Mesothelial cell of epicardium (in vitro differentiated cells): ENCODE measurements at regions not wholly inside any gene's neighbourhood (a gene's known extent, or its start where the extent isn't known, plus 50 kb on each side); places are given as distances from the start of the nearest gene placed in this dataset.

Source experiments
- DNase-seq, 2 experiments: peaks; one replicate each; pipeline ENCODE4 v3.0.0; 2021; ENCODE audit warnings: low spot score in 2 of 2; ENCODE audit not compliant: unreplicated experiment in 2 of 2
- H3K27ac Mint-ChIP-seq: 2 replicates; pipeline ENCODE4 v1.8.0; 2021; ENCODE audit warnings: mixed read lengths
- H3K27me3 Mint-ChIP-seq: 2 replicates; pipeline ENCODE4 v1.8.0; 2021; ENCODE audit warnings: low read depth, mixed read lengths
- H3K36me3 Mint-ChIP-seq: 2 replicates; pipeline ENCODE4 v1.8.0; 2021; ENCODE audit warnings: mixed read lengths
- H3K4me1 Mint-ChIP-seq: 2 replicates; pipeline ENCODE4 v1.8.0; 2021; ENCODE audit warnings: mixed read lengths
- H3K4me3 Mint-ChIP-seq: 2 replicates; pipeline ENCODE4 v1.8.0; 2021; ENCODE audit warnings: mild to moderate bottlenecking, moderate library complexity, mixed read lengths
- H3K9me3 Mint-ChIP-seq: 2 replicates; pipeline ENCODE4 v1.8.0; 2021; ENCODE audit warnings: mixed read lengths
- TF ChIP-seq, protein P1 (sequence below): fragments of 200-600 bp; sonication (generic); IDR thresholded peaks from one replicate; pipeline ENCODE4 v1.5.0; 2021; ENCODE audit warnings: antibody characterized with exemption; ENCODE audit not compliant: unreplicated experiment

- TF ChIP-seq, protein P1, sequence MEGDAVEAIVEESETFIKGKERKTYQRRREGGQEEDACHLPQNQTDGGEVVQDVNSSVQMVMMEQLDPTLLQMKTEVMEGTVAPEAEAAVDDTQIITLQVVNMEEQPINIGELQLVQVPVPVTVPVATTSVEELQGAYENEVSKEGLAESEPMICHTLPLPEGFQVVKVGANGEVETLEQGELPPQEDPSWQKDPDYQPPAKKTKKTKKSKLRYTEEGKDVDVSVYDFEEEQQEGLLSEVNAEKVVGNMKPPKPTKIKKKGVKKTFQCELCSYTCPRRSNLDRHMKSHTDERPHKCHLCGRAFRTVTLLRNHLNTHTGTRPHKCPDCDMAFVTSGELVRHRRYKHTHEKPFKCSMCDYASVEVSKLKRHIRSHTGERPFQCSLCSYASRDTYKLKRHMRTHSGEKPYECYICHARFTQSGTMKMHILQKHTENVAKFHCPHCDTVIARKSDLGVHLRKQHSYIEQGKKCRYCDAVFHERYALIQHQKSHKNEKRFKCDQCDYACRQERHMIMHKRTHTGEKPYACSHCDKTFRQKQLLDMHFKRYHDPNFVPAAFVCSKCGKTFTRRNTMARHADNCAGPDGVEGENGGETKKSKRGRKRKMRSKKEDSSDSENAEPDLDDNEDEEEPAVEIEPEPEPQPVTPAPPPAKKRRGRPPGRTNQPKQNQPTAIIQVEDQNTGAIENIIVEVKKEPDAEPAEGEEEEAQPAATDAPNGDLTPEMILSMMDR, result no peak
- no peak overlapping the region for H3K27ac Mint-ChIP-seq
- peaks cover 24% of the 10 kb centered on the region for H3K4me1 Mint-ChIP-seq
- no peak for DNase-seq
- no peaks in the 10 kb centered on the region for H3K9me3 Mint-ChIP-seq
- H3K4me3 Mint-ChIP-seq, result no peak overlapping the region
- H3K36me3 Mint-ChIP-seq, result no peaks in the 10 kb centered on the region
- no peaks in the 10 kb centered on the region for H3K27me3 Mint-ChIP-seq
Measured at GRCh38 chr7:123401295-123401694, 133.1 kb downstream of the IQUB start.

GRCh38 chr7:123400196-123400595 lies 134.2 kb downstream of the IQUB start:
- H3K27me3 Mint-ChIP-seq, result no peaks in the 10 kb centered on the region
- H3K36me3 Mint-ChIP-seq, result no peaks in the 10 kb centered on the region
- H3K4me1 Mint-ChIP-seq, result peaks cover 24% of the 10 kb centered on the region
- no peak overlapping the region for H3K27ac Mint-ChIP-seq
- TF ChIP-seq, protein P1, result no peak
- no peak overlapping the region for H3K4me3 Mint-ChIP-seq
- H3K9me3 Mint-ChIP-seq, result no peaks in the 10 kb centered on the region
- no peak for DNase-seq

DNA sequence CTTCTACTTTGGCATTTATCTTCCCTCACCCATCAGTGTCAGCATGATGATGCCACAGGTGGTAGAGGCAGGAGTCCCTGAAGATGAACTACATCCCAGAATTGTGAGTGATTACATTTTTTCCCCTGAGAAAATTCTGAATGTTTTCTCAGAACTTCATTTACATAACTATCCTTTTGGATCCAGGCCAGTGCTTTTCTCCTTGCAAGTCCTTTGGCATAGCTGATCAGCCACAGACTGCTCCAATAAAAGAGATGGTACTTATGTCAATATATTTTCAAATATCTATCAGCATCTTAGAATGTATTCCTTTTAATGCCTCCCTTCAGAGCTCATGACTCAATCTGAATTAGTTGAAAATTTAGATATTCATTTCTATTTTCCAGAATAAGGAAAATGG lies 135.5 kb downstream of the IQUB start:
- no peak for DNase-seq
- TF ChIP-seq, protein P1, result no peak
- Mint-ChIP-seq H3K4me1 (peaks cover 28% of the 10 kb centered on the region), H3K27ac (no peak overlapping the region), H3K27me3 (no peaks in the 10 kb centered on the region), H3K9me3 (no peaks in the 10 kb centered on the region), H3K4me3 (no peak overlapping the region), H3K36me3 (no peaks in the 10 kb centered on the region)

DNA sequence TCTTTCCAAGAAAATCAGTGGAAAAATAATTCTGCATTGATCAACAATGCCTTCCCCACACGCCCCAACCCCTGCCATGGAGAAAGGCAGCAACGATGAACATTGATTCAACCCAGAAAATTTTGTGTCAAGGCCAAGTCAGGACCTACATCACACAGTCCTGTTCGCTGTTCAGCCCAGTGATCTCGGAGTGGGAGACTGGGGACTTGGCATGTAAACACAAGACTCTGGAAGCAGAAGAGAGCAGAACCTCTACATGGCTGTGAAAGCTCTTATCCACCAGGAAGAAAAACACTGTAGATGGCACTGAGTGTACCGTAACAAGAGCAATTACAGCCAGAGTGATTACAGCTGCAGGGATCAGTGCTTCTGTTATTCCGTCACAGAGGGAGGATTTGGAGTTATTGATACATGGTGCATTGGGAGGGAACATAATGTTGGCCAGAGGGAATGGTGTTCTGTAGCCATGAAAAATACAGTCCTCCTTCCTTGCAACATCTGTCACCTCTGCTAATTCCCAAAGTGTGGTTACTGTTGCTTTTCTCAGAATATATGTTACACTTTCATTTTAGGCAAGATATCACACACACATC lies 136.6 kb downstream of the IQUB start:
- TF ChIP-seq, protein P1, result no peak
- H3K4me1 Mint-ChIP-seq, result peaks cover 28% of the 10 kb centered on the region
- H3K4me3 Mint-ChIP-seq, result no peak overlapping the region
- DNase-seq, result no peak
- no peaks in the 10 kb centered on the region for H3K9me3 Mint-ChIP-seq
- H3K27ac Mint-ChIP-seq, result no peak overlapping the region
- H3K36me3 Mint-ChIP-seq, result no peaks in the 10 kb centered on the region
- H3K27me3 Mint-ChIP-seq, result peaks cover 3% of the 10 kb centered on the region

- DNase-seq, result no peak
- Mint-ChIP-seq H3K36me3 (no peaks in the 10 kb centered on the region), H3K9me3 (no peaks in the 10 kb centered on the region), H3K4me1 (peaks cover 13% of the 10 kb centered on the region), H3K27ac (no peak overlapping the region), H3K27me3 (peaks cover 6% of the 10 kb centered on the region), H3K4me3 (no peak overlapping the region)
- TF ChIP-seq, protein P1, result no peak
Measured at GRCh38 chr7:123393623-123394022, 140.8 kb downstream of the IQUB start.

GRCh38 chr7:123372368-123372767 lies 162.0 kb downstream of the IQUB start:
- Mint-ChIP-seq H3K27ac (peak overlapping the region; percentile 57), H3K27me3 (no peaks in the 10 kb centered on the region), H3K9me3 (peaks cover 3% of the 10 kb centered on the region), H3K4me3 (no peak overlapping the region), H3K36me3 (no peaks in the 10 kb centered on the region), H3K4me1 (peaks cover 16% of the 10 kb centered on the region)
- TF ChIP-seq, protein P1, result no peak
- no peak for DNase-seq
